BJ (cell line): ENCODE measurements at regions not wholly inside any gene's neighbourhood (a gene's known extent, or its start where the extent isn't known, plus 50 kb on each side); places are given as distances from the start of the nearest gene placed in this dataset.
A peak's percentile ranks its signal among the peaks of the same experiment; 100 is the strongest.

Source experiments
- CTCF ChIA-PET: fragments of 350-600 bp; formaldehyde crosslinking; extraction: SDS; loops from one replicate; lab custom pipeline; 2021; ENCODE audit warnings: antibody characterized with exemption, inconsistent platforms; lab: Yijun Ruan, JAX
- POLR2A ChIA-PET: fragments of 300-600 bp; sonication (Branson Sonifier 250); formaldehyde crosslinking; extraction: SDS; loops from one replicate; lab custom pipeline; 2021; ENCODE audit warnings: antibody characterized with exemption; lab: Charles Lee
- DNase-seq: peaks from one replicate; pipeline ENCODE4 v3.0.0-alpha.2; 2011; ENCODE audit warnings: low read depth
- H3K27me3 ChIP-seq: 2 replicates; pipeline ENCODE4 v1.6.0; 2011; ENCODE audit warnings: low read length; ENCODE audit not compliant: control insufficient read depth, insufficient read depth
- H3K36me3 ChIP-seq: 2 replicates; pipeline ENCODE4 v1.5.1; 2011; ENCODE audit warnings: low read length; ENCODE audit not compliant: control insufficient read depth, insufficient read depth
- H3K4me3 ChIP-seq: 2 replicates; pipeline ENCODE4 v1.5.1; 2011; ENCODE audit warnings: low read depth, mild to moderate bottlenecking, control low read depth, low read length
- TF ChIP-seq, protein P1 (sequence below): IDR thresholded peaks from 2 replicates; pipeline ENCODE4 v1.5.1; 2011; ENCODE audit warnings: low read depth, mild to moderate bottlenecking, control low read depth, inconsistent platforms, low read length, moderate library complexity; ENCODE audit not compliant: insufficient read depth

DNA sequence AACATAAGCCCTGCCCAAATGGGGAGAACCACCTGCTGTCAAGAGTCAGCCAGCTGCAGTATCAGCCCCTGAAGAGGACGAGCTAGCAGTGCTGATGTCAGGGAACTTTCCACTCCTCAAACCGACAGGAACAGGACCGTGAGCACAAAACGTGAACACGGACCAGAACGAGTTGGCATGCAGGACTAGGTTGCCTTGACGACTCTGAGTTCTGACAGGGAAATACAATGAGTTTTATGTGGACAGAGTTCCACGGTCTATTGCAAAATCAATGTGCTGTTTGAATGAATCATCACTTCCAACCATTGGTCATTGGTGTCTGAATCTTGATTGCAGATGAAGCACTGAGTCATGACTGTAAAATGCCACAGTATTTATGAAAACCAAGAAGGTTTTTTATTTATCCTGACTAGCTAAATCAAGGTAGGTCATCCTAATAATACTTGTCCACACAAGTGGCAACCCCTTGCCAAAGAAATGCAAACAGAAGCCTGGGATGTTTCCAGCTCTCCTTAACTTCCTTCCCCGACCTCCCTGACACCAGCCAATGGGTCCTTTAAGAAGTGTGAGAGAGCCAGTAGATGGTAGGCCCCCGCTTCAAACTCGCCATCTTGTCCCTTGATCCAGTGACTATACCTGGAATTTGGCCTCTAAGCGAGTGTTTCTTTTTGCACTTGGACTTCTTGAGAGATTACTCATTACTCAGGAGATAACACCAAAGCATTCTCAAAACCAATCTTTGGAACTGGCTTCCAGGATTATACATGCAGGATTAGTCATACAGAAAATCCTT is 119.6 kb downstream of the ASB7 start:
- H3K36me3 ChIP-seq, result no peaks in the 10 kb centered on the region
- H3K27me3 ChIP-seq, result no peaks in the 10 kb centered on the region
- DNase-seq, result peak; percentile 99
- ChIA-PET POLR2A (interaction anchor here (0.6 to 1.1 kb wide), 3 partner anchors 54 to 127 kb away, joined by 3 to 4 read pairs (median 3); no protein-coding TSS in a partner anchor), CTCF (interaction anchor here (0.6 to 2.2 kb wide), 11 partner anchors 8 to 203 kb away, joined by 3 to 10 read pairs (median 3); no protein-coding TSS in a partner anchor)
- TF ChIP-seq, protein P1, sequence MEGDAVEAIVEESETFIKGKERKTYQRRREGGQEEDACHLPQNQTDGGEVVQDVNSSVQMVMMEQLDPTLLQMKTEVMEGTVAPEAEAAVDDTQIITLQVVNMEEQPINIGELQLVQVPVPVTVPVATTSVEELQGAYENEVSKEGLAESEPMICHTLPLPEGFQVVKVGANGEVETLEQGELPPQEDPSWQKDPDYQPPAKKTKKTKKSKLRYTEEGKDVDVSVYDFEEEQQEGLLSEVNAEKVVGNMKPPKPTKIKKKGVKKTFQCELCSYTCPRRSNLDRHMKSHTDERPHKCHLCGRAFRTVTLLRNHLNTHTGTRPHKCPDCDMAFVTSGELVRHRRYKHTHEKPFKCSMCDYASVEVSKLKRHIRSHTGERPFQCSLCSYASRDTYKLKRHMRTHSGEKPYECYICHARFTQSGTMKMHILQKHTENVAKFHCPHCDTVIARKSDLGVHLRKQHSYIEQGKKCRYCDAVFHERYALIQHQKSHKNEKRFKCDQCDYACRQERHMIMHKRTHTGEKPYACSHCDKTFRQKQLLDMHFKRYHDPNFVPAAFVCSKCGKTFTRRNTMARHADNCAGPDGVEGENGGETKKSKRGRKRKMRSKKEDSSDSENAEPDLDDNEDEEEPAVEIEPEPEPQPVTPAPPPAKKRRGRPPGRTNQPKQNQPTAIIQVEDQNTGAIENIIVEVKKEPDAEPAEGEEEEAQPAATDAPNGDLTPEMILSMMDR, result no peak
- H3K4me3 ChIP-seq, result no peak overlapping the region

GRCh38 chr15:100722551-100723314 is 120.3 kb downstream of the ASB7 start:
- ChIA-PET POLR2A (interaction anchor here (0.6 kb wide), 1 partner anchor 55 kb away, joined by 3 read pairs; no protein-coding TSS in a partner anchor), CTCF (interaction anchor here (0.9 to 1.4 kb wide), 3 partner anchors 42 to 152 kb away, joined by 3 read pairs; no protein-coding TSS in a partner anchor)
- H3K27me3 ChIP-seq, result no peaks in the 10 kb centered on the region
- H3K4me3 ChIP-seq, result no peak overlapping the region
- no peak for DNase-seq
- H3K36me3 ChIP-seq, result no peaks in the 10 kb centered on the region
- TF ChIP-seq, protein P1, result no peak

- H3K4me3 ChIP-seq, result no peak overlapping the region
- TF ChIP-seq, protein P1, result no peak
- H3K36me3 ChIP-seq, result no peaks in the 10 kb centered on the region
- CTCF ChIA-PET, result interaction anchor here (0.9 to 1.1 kb wide), 2 partner anchors 42 to 51 kb away, joined by 3 read pairs; no protein-coding TSS in a partner anchor
- no peak for DNase-seq
- POLR2A ChIA-PET, result no interaction called here
- no peaks in the 10 kb centered on the region for H3K27me3 ChIP-seq
Measured at GRCh38 chr15:100723315-100723801, 121.0 kb downstream of the ASB7 start.

GRCh38 chr15:100725121-100726069 is 123.0 kb downstream of the ASB7 start:
- Histone ChIP-seq H3K4me3 (no peak overlapping the region), H3K27me3 (no peaks in the 10 kb centered on the region), H3K36me3 (no peaks in the 10 kb centered on the region)
- ChIA-PET POLR2A (no interaction called here), CTCF (interaction anchor here (0.7 to 1.3 kb wide), 3 partner anchors 54 to 363 kb away, joined by 3 to 7 read pairs (median 3); no protein-coding TSS in a partner anchor)
- peak; percentile 46 for DNase-seq
- TF ChIP-seq, protein P1, result no peak
